PC-9 (cell line): ENCODE measurements at regions not wholly inside any gene's neighbourhood (a gene's known extent, or its start where the extent isn't known, plus 50 kb on each side); places are given as distances from the start of the nearest gene placed in this dataset.

Experiments
- BruUV-seq: library from RNA; stranded (reverse); fragments of 400-500 nt; replicated peaks from 2 replicates; lab custom pipeline; 2021; lab: Mats Ljungman, UMichigan
- CTCF ChIA-PET: fragments of 300-600 bp; sonication (Branson Sonifier 250); formaldehyde crosslinking; loops from one replicate; lab custom pipeline; 2022; ENCODE audit warnings: antibody characterized with exemption; lab: Charles Lee
- POLR2A ChIA-PET: fragments of 300-600 bp; sonication (Branson Sonifier 250); formaldehyde crosslinking; loops from one replicate; lab custom pipeline; 2022; ENCODE audit warnings: antibody characterized with exemption; ENCODE audit not compliant: unreplicated experiment; lab: Charles Lee
- DNase-seq, 2 experiments: peaks; one replicate each; pipeline versions ENCODE4 v3.0.0 to v3.0.0-alpha.2; 2015 to 2022; ENCODE audit warnings: mixed read lengths in 1 of 2
- H2AFZ ChIP-seq: fragments of 200-600 bp; sonication (generic); 2 replicates; pipeline ENCODE4 v1.8.1; 2017; ENCODE audit warnings: antibody characterized with exemption
- H3F3A ChIP-seq: fragments of 200-600 bp; sonication (generic); 2 replicates; pipeline ENCODE4 v1.8.1; 2017; ENCODE audit warnings: antibody characterized with exemption, mild to moderate bottlenecking, low read depth; ENCODE audit not compliant: insufficient read depth
- H3K27ac ChIP-seq: fragments of 200-600 bp; sonication (generic); 2 replicates; pipeline ENCODE4 v1.6.1; 2016; ENCODE audit warnings: mixed run types
- H3K27me3 ChIP-seq: fragments of 200-600 bp; sonication (generic); 2 replicates; pipeline ENCODE4 v1.6.1; 2016; ENCODE audit warnings: low read depth, mixed run types; ENCODE audit not compliant: insufficient read depth
- H3K36me3 ChIP-seq: fragments of 200-600 bp; sonication (generic); 2 replicates; pipeline ENCODE4 v1.6.1; 2016; ENCODE audit warnings: low read depth, mixed run types
- H3K4me1 ChIP-seq: fragments of 200-600 bp; sonication (generic); replicated peaks from 2 replicates; pipeline ENCODE4 v1.6.1; 2016; ENCODE audit warnings: mixed run types; ENCODE audit not compliant: insufficient read depth
- H3K4me2 ChIP-seq: fragments of 200-600 bp; sonication (generic); 2 replicates; pipeline ENCODE4 v1.6.1; 2017; ENCODE audit warnings: mixed run types
- H3K4me3 ChIP-seq: fragments of 200-600 bp; sonication (generic); 2 replicates; pipeline ENCODE4 v1.6.1; 2016; ENCODE audit warnings: mixed run types
- H3K79me2 ChIP-seq: fragments of 200-600 bp; sonication (generic); 2 replicates; pipeline ENCODE4 v1.6.1; 2017; ENCODE audit warnings: low read depth, mixed run types
- H3K9me2 ChIP-seq: fragments of 200-600 bp; sonication (generic); 2 replicates; pipeline ENCODE4 v1.8.1; 2017; ENCODE audit warnings: mild to moderate bottlenecking; ENCODE audit not compliant: insufficient read depth
- H3K9me3 ChIP-seq: fragments of 200-600 bp; sonication (generic); 2 replicates; pipeline ENCODE4 v1.8.1; 2016; ENCODE audit warnings: low read depth; ENCODE audit not compliant: insufficient read depth
- H4K20me1 ChIP-seq: fragments of 200-600 bp; sonication (generic); 2 replicates; pipeline ENCODE4 v1.8.1; 2017; ENCODE audit not compliant: insufficient read depth
- CTCF ChIP-seq: fragments of 200-600 bp; sonication (generic); conservative IDR thresholded peaks from 2 replicates; pipeline ENCODE4 v1.6.1; 2017; ENCODE audit warnings: mixed run types, antibody characterized with exemption, mild to moderate bottlenecking, moderate library complexity
- EZH2 ChIP-seq: fragments of 200-600 bp; sonication (generic); IDR thresholded peaks from 2 replicates; pipeline ENCODE4 v1.8.0; 2017; ENCODE audit warnings: antibody characterized with exemption, low read depth
- intact Hi-C: fragments of 100-400 bp; cut with micrococcal nuclease; formaldehyde crosslinking; loops from one replicate; pipeline ENCODE4 v1.10.0; 2022; ENCODE audit not compliant: unreplicated experiment

DNA sequence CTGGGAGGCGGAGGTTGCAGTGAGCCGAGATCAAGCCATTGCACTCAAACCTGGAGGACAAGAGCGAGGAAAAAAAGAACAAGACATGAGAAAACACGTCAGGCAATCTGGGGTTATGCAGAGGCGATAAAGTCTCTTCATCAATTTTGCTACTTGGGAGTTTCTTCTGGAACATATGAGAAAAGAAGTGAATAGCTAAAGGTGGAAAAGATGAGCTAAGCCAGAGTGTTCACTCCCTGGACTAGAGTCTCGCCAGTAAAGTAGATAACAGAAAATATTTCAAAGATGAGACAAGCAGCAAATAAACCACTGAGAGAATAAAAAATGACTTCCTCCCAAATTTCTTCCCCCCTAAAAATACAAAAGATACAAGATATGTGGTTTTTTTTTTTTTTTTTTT lies 188.4 kb upstream of the HES1 start:
- intact Hi-C loops: loop anchor here (1.0 to 10.0 kb wide), 11 partner anchors 24 to 1053 kb away; partner anchors contain the start of gene HES1
- TF ChIP-seq EZH2 (no peak), CTCF (no peak)
- H3K79me2 ChIP-seq: no peaks in the 10 kb centered on the region
- peaks cover 20% of the 10 kb centered on the region for H3K4me1 ChIP-seq
- H3K4me3 ChIP-seq: no peak overlapping the region
- no peak overlapping the region for H2AFZ ChIP-seq
- BruUV-seq: no TSS peak
- H3K4me2 ChIP-seq: peak overlapping the region; percentile 3; the same call in 1 of the 2 replicates
- H3K36me3 ChIP-seq: no peaks in the 10 kb centered on the region
- H4K20me1 ChIP-seq: no peaks in the 10 kb centered on the region
- POLR2A ChIA-PET: interaction anchor here (0.7 kb wide), 1 partner anchor 37 kb away, joined by 4 read pairs; no protein-coding TSS in a partner anchor
- no peak overlapping the region for H3K27ac ChIP-seq
- no peaks in the 10 kb centered on the region for H3K9me3 ChIP-seq
- H3F3A ChIP-seq: peaks cover 4% of the 10 kb centered on the region; the same call in 1 of the 2 replicates
- no peaks in the 10 kb centered on the region for H3K27me3 ChIP-seq
- no peak for DNase-seq
- CTCF ChIA-PET: interaction anchor here (0.6 to 0.7 kb wide), 2 partner anchors 188 to 265 kb away, joined by 4 to 7 read pairs; no protein-coding TSS in a partner anchor
- H3K9me2 ChIP-seq: no peaks in the 10 kb centered on the region

DNA sequence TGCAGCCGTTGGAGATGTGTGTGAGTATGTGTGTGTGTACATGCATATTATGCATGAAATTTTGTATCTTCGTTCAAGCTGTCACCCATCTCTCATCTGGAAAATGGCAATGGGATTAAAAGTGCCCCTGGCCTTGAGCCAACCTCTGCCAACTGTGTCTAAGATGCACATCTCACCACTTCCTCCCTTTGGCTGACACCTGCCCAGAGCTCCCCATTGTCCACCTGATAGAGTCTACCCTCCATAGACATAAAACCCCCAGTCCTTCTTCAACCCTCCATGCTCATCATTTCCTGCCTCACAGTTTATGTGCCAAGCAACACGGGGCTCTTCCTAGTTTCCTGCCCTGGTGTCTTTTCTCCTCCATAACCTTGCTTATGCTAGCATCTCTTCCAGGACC lies 187.5 kb upstream of the HES1 start:
- Histone ChIP-seq H3K36me3 (no peaks in the 10 kb centered on the region), H4K20me1 (no peaks in the 10 kb centered on the region), H3F3A (peaks cover 4% of the 10 kb centered on the region; the same call in 1 of the 2 replicates), H3K9me2 (no peaks in the 10 kb centered on the region), H3K27me3 (no peaks in the 10 kb centered on the region), H3K27ac (no peak overlapping the region), H3K79me2 (no peaks in the 10 kb centered on the region), H3K4me1 (peaks cover 20% of the 10 kb centered on the region), H3K9me3 (peaks cover 3% of the 10 kb centered on the region; the same call in 1 of the 2 replicates), H2AFZ (no peak overlapping the region), H3K4me2 (no peak overlapping the region), H3K4me3 (no peak overlapping the region)
- POLR2A ChIA-PET: no interaction called here
- BruUV-seq: no TSS peak
- intact Hi-C loops: loop anchor here (10.0 kb wide), 1 partner anchor 1054 kb away; no protein-coding TSS in a partner anchor
- no peak for DNase-seq
- no peak for TF ChIP-seq EZH2
- TF ChIP-seq CTCF: no peak
- CTCF ChIA-PET: no interaction called here

- peak overlapping the region; percentile 3; the same call in 1 of the 2 replicates for H3K4me2 ChIP-seq
- no peak overlapping the region for H3K27ac ChIP-seq
- no peaks in the 10 kb centered on the region; the same call in 1 of the 2 replicates for H3F3A ChIP-seq
- H2AFZ ChIP-seq: no peak overlapping the region
- peaks cover 18% of the 10 kb centered on the region; the same call in 1 of the 2 replicates for H3K9me3 ChIP-seq
- peak in 1 of 2 experiments; percentile 40 for DNase-seq
- CTCF ChIA-PET: interaction anchor here (0.5 to 1.3 kb wide), 3 partner anchors 18 to 1498 kb away, joined by 3 to 9 read pairs (median 3); no protein-coding TSS in a partner anchor
- H3K27me3 ChIP-seq: no peaks in the 10 kb centered on the region
- POLR2A ChIA-PET: interaction anchor here (0.6 to 0.8 kb wide), 2 partner anchors 184 to 190 kb away, joined by 3 to 14 read pairs; no protein-coding TSS in a partner anchor
- no peaks in the 10 kb centered on the region for H3K9me2 ChIP-seq
- no peaks in the 10 kb centered on the region for H4K20me1 ChIP-seq
- H3K36me3 ChIP-seq: no peaks in the 10 kb centered on the region
- BruUV-seq: no TSS peak
- no peaks in the 10 kb centered on the region for H3K79me2 ChIP-seq
- no peak for TF ChIP-seq EZH2
- no peak for TF ChIP-seq CTCF
- peaks cover 14% of the 10 kb centered on the region for H3K4me1 ChIP-seq
- intact Hi-C loops: no loop called here
- no peak overlapping the region for H3K4me3 ChIP-seq
These were observed 184.1 kb upstream of the HES1 start for GRCh38 chr3:193951859-193952258.
